ENCODE measurements at regions not wholly inside any gene's neighbourhood (a gene's known extent, or its start where the extent isn't known, plus 50 kb on each side); places are given as distances from the start of the nearest gene placed in this dataset.
A peak's percentile ranks its signal among the peaks of the same experiment; 100 is the strongest.
"Not testable (repeated sequence)": the region's sequence is repeated elsewhere in the genome, so short reads cannot be mapped to it uniquely, and the experiment has no call there.

- DNase-seq (no peak), ATAC-seq (no peak)
- TF ChIP-seq CTCF (IDR thresholded peaks at IDR 0.05), result no peak
- Histone ChIP-seq H3K4me3 (no peak overlapping the region), H3K4me1 (ENCODE audit: low read depth) (no peaks in the 10 kb centered on the region), H3K36me3 (ENCODE audit: low read depth) (no peaks in the 10 kb centered on the region), H3K9me3 (no peaks in the 10 kb centered on the region)
- intact Hi-C loops (cut with DNase I, micrococcal nuclease), result no loop called here
These were observed 84.3 kb upstream of the IFNGR1 start for GRCh38 chr6:137303441-137303840.

GRCh38 chr6:137299681-137300080 lies 80.5 kb upstream of the IFNGR1 start:
- H3K36me3 ChIP-seq (ENCODE audit: low read depth), result no peaks in the 10 kb centered on the region
- ATAC-seq, result no peak
- no peak for DNase-seq
- no peaks in the 10 kb centered on the region for H3K4me1 ChIP-seq (ENCODE audit: low read depth)
- H3K9me3 ChIP-seq, result no peaks in the 10 kb centered on the region
- TF ChIP-seq CTCF (IDR thresholded peaks at IDR 0.05), result no peak
- intact Hi-C loops (cut with DNase I, micrococcal nuclease), result no loop called here
- H3K4me3 ChIP-seq, result no peak overlapping the region

- H3K36me3 ChIP-seq (ENCODE audit: low read depth), result no peaks in the 10 kb centered on the region
- intact Hi-C loops (cut with DNase I, micrococcal nuclease), result no loop called here
- H3K4me3 ChIP-seq, result no peak overlapping the region
- no peak for DNase-seq
- H3K9me3 ChIP-seq, result no peaks in the 10 kb centered on the region
- no peaks in the 10 kb centered on the region for H3K4me1 ChIP-seq (ENCODE audit: low read depth)
- ATAC-seq, result no peak
- no peak for TF ChIP-seq CTCF (IDR thresholded peaks at IDR 0.05)
These were observed 78.7 kb upstream of the IFNGR1 start for GRCh38 chr6:137297887-137298286.

GRCh38 chr6:137292326-137292725 lies 73.1 kb upstream of the IFNGR1 start:
- H3K4me1 ChIP-seq (ENCODE audit: low read depth); H3K36me3 ChIP-seq (ENCODE audit: low read depth); H3K4me3 ChIP-seq; DNase-seq; H3K9me3 ChIP-seq; intact Hi-C loops (cut with DNase I, micrococcal nuclease); ATAC-seq: not testable (repeated sequence)

GRCh38 chr6:137291441-137291840 lies 72.3 kb upstream of the IFNGR1 start:
- peak; percentile 54 for ATAC-seq
- no peaks in the 10 kb centered on the region for H3K36me3 ChIP-seq (ENCODE audit: low read depth)

GRCh38 chr6:137290601-137291261 lies 71.5 kb upstream of the IFNGR1 start:
- ATAC-seq (no peak), DNase-seq (no peak)
- H3K9me3 ChIP-seq, result no peaks in the 10 kb centered on the region
- intact Hi-C loops (cut with DNase I, micrococcal nuclease), result no loop called here
- no peak overlapping the region for H3K4me3 ChIP-seq
- no peak for TF ChIP-seq CTCF (IDR thresholded peaks at IDR 0.05)
- no peaks in the 10 kb centered on the region for H3K36me3 ChIP-seq (ENCODE audit: low read depth)
- no peaks in the 10 kb centered on the region for H3K4me1 ChIP-seq (ENCODE audit: low read depth)

More at GRCh38 chr6:137291441-137291840, 72.3 kb upstream of the IFNGR1 start:
- no peaks in the 10 kb centered on the region for H3K9me3 ChIP-seq
- intact Hi-C loops (cut with DNase I, micrococcal nuclease), result no loop called here
- H3K4me3 ChIP-seq, result no peak overlapping the region
- no peaks in the 10 kb centered on the region for H3K4me1 ChIP-seq (ENCODE audit: low read depth)
- DNase-seq, result peak in 1 of 3 donors; percentile 56
- no peak for TF ChIP-seq CTCF (IDR thresholded peaks at IDR 0.05)

Data from mucosa of descending colon (tissue), 3 donors.